ENCODE measurements at regions not wholly inside any gene's neighbourhood (a gene's known extent, or its start where the extent isn't known, plus 50 kb on each side); places are given as distances from the start of the nearest gene placed in this dataset.

GRCh38 chr16:73322856-73323255, 274.9 kb upstream of the ZFHX3 start:
- no peak for DNase-seq (ENCODE audit: low read depth)

GRCh38 chr16:73321853-73322252, 273.9 kb upstream of the ZFHX3 start:
- DNase-seq (ENCODE audit: low read depth): no peak

GRCh38 chr16:73319737-73320136, 271.8 kb upstream of the ZFHX3 start:
- DNase-seq (ENCODE audit: low read depth): no peak

- no peak for DNase-seq (ENCODE audit: low read depth)
Measured at GRCh38 chr16:73319261-73319660, 271.3 kb upstream of the ZFHX3 start.

- no peak for DNase-seq (ENCODE audit: low read depth)
Measured at GRCh38 chr16:73317321-73317857, 269.5 kb upstream of the ZFHX3 start.

GRCh38 chr16:73315645-73316044, 267.7 kb upstream of the ZFHX3 start:
- DNase-seq (ENCODE audit: low read depth): no peak

GRCh38 chr16:73313950-73314349, 266.0 kb upstream of the ZFHX3 start:
- DNase-seq (ENCODE audit: low read depth): no peak

- no peak for DNase-seq (ENCODE audit: low read depth)
Measured at GRCh38 chr16:73311857-73312723, 264.2 kb upstream of the ZFHX3 start.

- DNase-seq (ENCODE audit: low read depth): no peak
Measured at GRCh38 chr16:73308771-73309170, 260.8 kb upstream of the ZFHX3 start.

- no peak for DNase-seq (ENCODE audit: low read depth)
Measured at GRCh38 chr16:73306901-73307413, 259.0 kb upstream of the ZFHX3 start.

- no peak for DNase-seq (ENCODE audit: low read depth)
Measured at GRCh38 chr16:73304008-73304774, 256.3 kb upstream of the ZFHX3 start.

- no peak for DNase-seq (ENCODE audit: low read depth)
Measured at GRCh38 chr16:73302942-73303341, 255.0 kb upstream of the ZFHX3 start.

- no peak for DNase-seq (ENCODE audit: low read depth)
Measured at GRCh38 chr16:73301984-73302383, 254.1 kb upstream of the ZFHX3 start.

GRCh38 chr16:73299346-73299745, 251.4 kb upstream of the ZFHX3 start:
- DNase-seq (ENCODE audit: low read depth): no peak

GRCh38 chr16:73298562-73298961, 250.6 kb upstream of the ZFHX3 start:
- no peak for DNase-seq (ENCODE audit: low read depth)

GRCh38 chr16:73290258-73290657, 242.3 kb upstream of the ZFHX3 start:
- no peak for DNase-seq (ENCODE audit: low read depth)

- no peak for DNase-seq (ENCODE audit: low read depth)
Measured at GRCh38 chr16:73289232-73289631, 241.3 kb upstream of the ZFHX3 start.

GRCh38 chr16:73288520-73288919, 240.6 kb upstream of the ZFHX3 start:
- no peak for DNase-seq (ENCODE audit: low read depth)

- DNase-seq (ENCODE audit: low read depth): no peak
Measured at GRCh38 chr16:73287859-73288405, 240.0 kb upstream of the ZFHX3 start.

- DNase-seq (ENCODE audit: low read depth): no peak
Measured at GRCh38 chr16:73286346-73287267, 238.7 kb upstream of the ZFHX3 start.
